ENCODE measurements at regions not wholly inside any gene's neighbourhood (a gene's known extent, or its start where the extent isn't known, plus 50 kb on each side); places are given as distances from the start of the nearest gene placed in this dataset.

DNA sequence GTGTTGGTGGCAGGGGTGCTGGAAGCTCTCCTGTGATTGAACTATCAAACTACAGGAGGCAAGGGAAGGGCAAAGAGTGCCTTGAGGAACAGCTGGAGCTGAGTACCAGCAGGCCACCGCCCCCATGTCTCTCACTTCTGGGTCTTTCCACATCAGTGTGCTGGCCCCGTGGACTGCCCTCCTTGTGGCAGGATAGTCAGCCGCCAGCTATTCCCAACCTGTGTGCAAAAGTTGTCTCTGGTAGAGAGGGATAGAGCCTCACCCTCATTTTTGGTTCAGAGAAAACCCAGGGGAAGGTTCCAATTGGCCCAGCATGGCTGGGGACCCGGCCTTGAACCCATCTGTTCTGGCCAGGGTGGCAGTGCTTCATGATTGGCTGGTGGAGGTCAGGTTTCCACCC lies 211.8 kb downstream of the IRF8 start:
- H3K36me3 Mint-ChIP-seq (ENCODE audit: low read depth, unreplicated experiment), result no peaks in the 10 kb centered on the region
- H3K9me3 ChIP-seq (ENCODE audit: insufficient read depth, low read depth, low read length), result peaks cover 6% of the 10 kb centered on the region
- H3K27ac Mint-ChIP-seq (ENCODE audit: unreplicated experiment), result no peak overlapping the region
- TF ChIP-seq EZH2 (IDR thresholded peaks at IDR 0.05; ENCODE audit: insufficient read depth, low read length), result no peak
- TF ChIP-seq, protein P1, sequence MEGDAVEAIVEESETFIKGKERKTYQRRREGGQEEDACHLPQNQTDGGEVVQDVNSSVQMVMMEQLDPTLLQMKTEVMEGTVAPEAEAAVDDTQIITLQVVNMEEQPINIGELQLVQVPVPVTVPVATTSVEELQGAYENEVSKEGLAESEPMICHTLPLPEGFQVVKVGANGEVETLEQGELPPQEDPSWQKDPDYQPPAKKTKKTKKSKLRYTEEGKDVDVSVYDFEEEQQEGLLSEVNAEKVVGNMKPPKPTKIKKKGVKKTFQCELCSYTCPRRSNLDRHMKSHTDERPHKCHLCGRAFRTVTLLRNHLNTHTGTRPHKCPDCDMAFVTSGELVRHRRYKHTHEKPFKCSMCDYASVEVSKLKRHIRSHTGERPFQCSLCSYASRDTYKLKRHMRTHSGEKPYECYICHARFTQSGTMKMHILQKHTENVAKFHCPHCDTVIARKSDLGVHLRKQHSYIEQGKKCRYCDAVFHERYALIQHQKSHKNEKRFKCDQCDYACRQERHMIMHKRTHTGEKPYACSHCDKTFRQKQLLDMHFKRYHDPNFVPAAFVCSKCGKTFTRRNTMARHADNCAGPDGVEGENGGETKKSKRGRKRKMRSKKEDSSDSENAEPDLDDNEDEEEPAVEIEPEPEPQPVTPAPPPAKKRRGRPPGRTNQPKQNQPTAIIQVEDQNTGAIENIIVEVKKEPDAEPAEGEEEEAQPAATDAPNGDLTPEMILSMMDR (IDR thresholded peaks at IDR 0.05; ENCODE audit: insufficient read depth, low read depth, low read length), result no peak
- no peaks in the 10 kb centered on the region for H4K20me1 ChIP-seq (ENCODE audit: insufficient read depth, low read length)
- H2AFZ ChIP-seq (ENCODE audit: low read depth, low read length), result no peak overlapping the region
- peaks cover 2% of the 10 kb centered on the region for H3K9me3 Mint-ChIP-seq (ENCODE audit: unreplicated experiment)
- no peaks in the 10 kb centered on the region for H3K79me2 ChIP-seq (ENCODE audit: insufficient read depth, low read length)
- no peaks in the 10 kb centered on the region for H3K4me1 ChIP-seq (ENCODE audit: insufficient read depth, low read length)
- no peak overlapping the region for H3K4me3 ChIP-seq (ENCODE audit: insufficient read depth, low read depth, low read length)
- FAIRE-seq, result no peak
- no peak for DNase-seq (ENCODE audit: low read depth)
- H3K9ac ChIP-seq (ENCODE audit: low read length), result no peak overlapping the region
- H3K4me1 Mint-ChIP-seq (ENCODE audit: low read depth, unreplicated experiment), result no peaks in the 10 kb centered on the region
- peaks cover 13% of the 10 kb centered on the region for H3K27me3 Mint-ChIP-seq (ENCODE audit: low read depth, unreplicated experiment)
- no peaks in the 10 kb centered on the region for H3K27me3 ChIP-seq (ENCODE audit: insufficient read depth, low read length)
- no peak overlapping the region for H3K4me3 Mint-ChIP-seq (ENCODE audit: unreplicated experiment)
- no peak overlapping the region for H3K27ac ChIP-seq (ENCODE audit: low read depth, low read length)
- H3K4me2 ChIP-seq (ENCODE audit: low read length), result no peak overlapping the region
- H3K36me3 ChIP-seq (ENCODE audit: insufficient read depth, low read length), result no peaks in the 10 kb centered on the region

DNA sequence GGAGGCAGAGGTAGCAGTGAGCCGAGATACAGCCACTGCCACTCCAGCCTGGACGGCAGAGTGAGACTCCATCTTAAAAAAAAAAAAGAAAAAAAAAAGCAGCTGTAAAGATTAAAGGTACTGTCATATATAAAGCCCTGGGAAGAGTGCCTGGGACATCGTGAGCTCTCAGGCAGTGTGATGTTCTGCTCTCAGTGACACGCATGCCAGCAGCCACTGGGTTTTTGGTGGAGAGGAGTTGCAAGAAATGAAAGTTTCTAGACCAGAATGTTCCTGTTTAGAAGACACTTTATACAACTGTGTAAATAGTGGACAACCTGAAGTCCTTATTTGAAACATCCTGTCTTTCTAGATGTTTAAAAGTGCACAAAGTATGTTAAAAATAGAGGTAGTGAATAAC lies 213.2 kb downstream of the IRF8 start:
- Mint-ChIP-seq H3K27me3 (ENCODE audit: low read depth, unreplicated experiment) (peaks cover 17% of the 10 kb centered on the region), H3K27ac (ENCODE audit: unreplicated experiment) (no peak overlapping the region), H3K9me3 (ENCODE audit: unreplicated experiment) (peaks cover 2% of the 10 kb centered on the region), H3K4me1 (ENCODE audit: low read depth, unreplicated experiment) (no peaks in the 10 kb centered on the region), H3K36me3 (ENCODE audit: low read depth, unreplicated experiment) (no peaks in the 10 kb centered on the region), H3K4me3 (ENCODE audit: unreplicated experiment) (no peak overlapping the region)
- Histone ChIP-seq H3K9ac (ENCODE audit: low read length) (no peak overlapping the region), H3K27ac (ENCODE audit: low read depth, low read length) (no peak overlapping the region), H3K36me3 (ENCODE audit: insufficient read depth, low read length) (no peaks in the 10 kb centered on the region), H3K4me1 (ENCODE audit: insufficient read depth, low read length) (no peaks in the 10 kb centered on the region), H3K27me3 (ENCODE audit: insufficient read depth, low read length) (no peaks in the 10 kb centered on the region), H3K4me2 (ENCODE audit: low read length) (no peak overlapping the region), H3K79me2 (ENCODE audit: insufficient read depth, low read length) (no peaks in the 10 kb centered on the region), H3K9me3 (ENCODE audit: insufficient read depth, low read depth, low read length) (peaks cover 6% of the 10 kb centered on the region), H3K4me3 (ENCODE audit: insufficient read depth, low read depth, low read length) (no peak overlapping the region), H2AFZ (ENCODE audit: low read depth, low read length) (no peak overlapping the region), H4K20me1 (ENCODE audit: insufficient read depth, low read length) (no peaks in the 10 kb centered on the region)
- TF ChIP-seq EZH2 (IDR thresholded peaks at IDR 0.05; ENCODE audit: insufficient read depth, low read length), result no peak
- TF ChIP-seq, protein P1 (IDR thresholded peaks at IDR 0.05; ENCODE audit: insufficient read depth, low read depth, low read length), result no peak
- no peak for FAIRE-seq
- DNase-seq (ENCODE audit: low read depth), result no peak

DNA sequence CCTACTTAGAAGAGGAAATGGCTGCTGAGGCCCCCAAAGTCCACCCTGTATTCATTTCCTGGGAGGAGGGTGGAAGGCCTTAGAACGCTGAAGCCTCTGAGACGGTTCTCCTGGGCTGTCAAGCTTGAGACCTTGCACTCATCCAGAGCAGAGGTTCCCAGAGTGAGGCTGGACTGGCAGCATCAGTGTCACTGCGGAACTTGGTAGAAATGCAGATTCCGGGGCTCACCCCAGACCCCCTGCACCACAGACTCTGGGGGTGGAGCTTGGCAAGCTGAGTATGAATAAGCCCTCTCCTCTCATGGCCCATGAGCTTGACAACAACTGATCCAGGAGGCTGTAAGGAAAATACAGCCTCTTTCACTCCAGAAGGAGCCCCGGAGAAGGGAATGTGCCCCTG lies 218.3 kb downstream of the IRF8 start:
- Histone ChIP-seq H3K9me3 (ENCODE audit: insufficient read depth, low read depth, low read length) (no peaks in the 10 kb centered on the region), H3K27ac (ENCODE audit: low read depth, low read length) (no peak overlapping the region), H4K20me1 (ENCODE audit: insufficient read depth, low read length) (no peaks in the 10 kb centered on the region), H3K4me1 (ENCODE audit: insufficient read depth, low read length) (no peaks in the 10 kb centered on the region), H3K27me3 (ENCODE audit: insufficient read depth, low read length) (peaks cover 6% of the 10 kb centered on the region), H2AFZ (ENCODE audit: low read depth, low read length) (no peak overlapping the region), H3K4me2 (ENCODE audit: low read length) (no peak overlapping the region), H3K4me3 (ENCODE audit: insufficient read depth, low read depth, low read length) (no peak overlapping the region), H3K9ac (ENCODE audit: low read length) (no peak overlapping the region), H3K36me3 (ENCODE audit: insufficient read depth, low read length) (no peaks in the 10 kb centered on the region), H3K79me2 (ENCODE audit: insufficient read depth, low read length) (no peaks in the 10 kb centered on the region)
- DNase-seq (ENCODE audit: low read depth), result no peak
- TF ChIP-seq, protein P1 (IDR thresholded peaks at IDR 0.05; ENCODE audit: insufficient read depth, low read depth, low read length), result no peak
- no peak for TF ChIP-seq EZH2 (IDR thresholded peaks at IDR 0.05; ENCODE audit: insufficient read depth, low read length)
- Mint-ChIP-seq H3K36me3 (ENCODE audit: low read depth, unreplicated experiment) (no peaks in the 10 kb centered on the region), H3K27ac (ENCODE audit: unreplicated experiment) (no peak overlapping the region), H3K9me3 (ENCODE audit: unreplicated experiment) (no peaks in the 10 kb centered on the region), H3K4me1 (ENCODE audit: low read depth, unreplicated experiment) (no peaks in the 10 kb centered on the region), H3K4me3 (ENCODE audit: unreplicated experiment) (no peak overlapping the region), H3K27me3 (ENCODE audit: low read depth, unreplicated experiment) (peaks cover 30% of the 10 kb centered on the region)
- FAIRE-seq, result no peak

Data from astrocyte (in vitro differentiated cells and primary cell).